H1 (cell line): ENCODE measurements at regions not wholly inside any gene's neighbourhood (a gene's known extent, or its start where the extent isn't known, plus 50 kb on each side); places are given as distances from the start of the nearest gene placed in this dataset.

Source experiments
- CTCF ChIA-PET: fragments of 300-600 bp; sonication (Branson Sonifier 250); formaldehyde crosslinking; loops from one replicate; lab custom pipeline; 2021; ENCODE audit not compliant: partially characterized antibody; lab: Charles Lee
- POLR2A ChIA-PET: fragments of 300-600 bp; sonication (Branson Sonifier 250); formaldehyde crosslinking; loops from one replicate; lab custom pipeline; 2021; ENCODE audit warnings: inconsistent platforms; ENCODE audit not compliant: partially characterized antibody; lab: Charles Lee
- DNase-seq, 2 experiments: peaks; one replicate each; pipeline versions ENCODE4 v3.0.0 to v3.0.0-alpha.2; 2010 to 2022; ENCODE audit warnings: low spot score in 2 of 2, low read depth in 1 of 2, mixed read lengths in 1 of 2
- FAIRE-seq: peaks from 2 replicates; lab custom pipeline; 2011; peaks lifted over from hg19 to GRCh38; lab: Jason Lieb, UNC
- H2AFZ ChIP-seq: 2 replicates; pipeline ENCODE4 v1.8.1; 2012; ENCODE audit warnings: low read length, inconsistent platforms
- H2AK5ac ChIP-seq: 2 replicates; pipeline ENCODE4 v1.6.1; 2013; ENCODE audit warnings: low read depth, low read length
- H2BK120ac ChIP-seq: replicated peaks from 2 replicates; pipeline ENCODE3; 2013; ENCODE audit warnings: low read depth, low read length, inconsistent platforms
- H2BK12ac ChIP-seq: 2 replicates; pipeline ENCODE4 v1.6.1; 2013; ENCODE audit warnings: low read depth, low read length
- H2BK15ac ChIP-seq: 2 replicates; pipeline ENCODE4 v1.6.1; 2013; ENCODE audit warnings: low read length
- H2BK20ac ChIP-seq: 2 replicates; pipeline ENCODE4 v1.6.1; 2013; ENCODE audit warnings: low read length
- H2BK5ac ChIP-seq: 2 replicates; pipeline ENCODE4 v1.6.1; 2013; ENCODE audit warnings: low read depth, low read length
- H3K14ac ChIP-seq: 2 replicates; pipeline ENCODE4 v1.6.1; 2013; ENCODE audit warnings: inconsistent platforms; ENCODE audit not compliant: insufficient read length
- H3K18ac ChIP-seq: 2 replicates; pipeline ENCODE4 v1.6.1; 2013; ENCODE audit warnings: low read length; ENCODE audit errors: extremely low read depth
- H3K23ac ChIP-seq: 2 replicates; pipeline ENCODE4 v1.6.1; 2013; ENCODE audit warnings: inconsistent platforms; ENCODE audit not compliant: insufficient read length
- H3K23me2 ChIP-seq: 2 replicates; pipeline ENCODE4 v1.6.1; 2013; ENCODE audit warnings: low read depth, low read length
- H3K27ac ChIP-seq: 2 replicates; pipeline ENCODE4 v1.6.1; 2011; ENCODE audit warnings: low read depth, low read length, inconsistent platforms
- H3K27me3 ChIP-seq, 4 experiments: replicated peaks in 1 of 4; 1 replicate in 1 of 4; 2 replicates in 3 of 4; pipeline versions ENCODE4 v1.6.1 to v1.8.1; 2011 to 2013; ENCODE audit warnings: low read length in 3 of 4, mild to moderate bottlenecking in 3 of 4, inconsistent platforms in 2 of 4, mixed read lengths in 2 of 4, moderate library complexity in 1 of 4; ENCODE audit not compliant: control insufficient read depth in 3 of 4, insufficient read depth in 3 of 4; ENCODE audit errors: extremely low read depth in 1 of 4
- H3K36me3 ChIP-seq, 4 experiments: 2 replicates each; pipeline versions ENCODE4 v1.6.1 to v1.8.1; 2011 to 2013; ENCODE audit warnings: mild to moderate bottlenecking in 4 of 4, low read length in 3 of 4, moderate library complexity in 2 of 4, control low read depth in 1 of 4, inconsistent platforms in 1 of 4; ENCODE audit not compliant: insufficient read depth in 4 of 4, control insufficient read depth in 2 of 4
- H3K4ac ChIP-seq: replicated peaks from 2 replicates; pipeline ENCODE3; 2013; ENCODE audit warnings: low read length, low read depth, mixed read lengths, inconsistent platforms; ENCODE audit not compliant: insufficient read length
- H3K4me1 ChIP-seq, 4 experiments: replicated peaks in 1 of 4; 1 replicate in 1 of 4; 2 replicates in 3 of 4; pipeline versions ENCODE4 v1.6.1 to v1.8.1; 2011 to 2013; ENCODE audit warnings: low read length in 3 of 4, inconsistent platforms in 2 of 4, mixed read lengths in 1 of 4; ENCODE audit not compliant: insufficient read depth in 4 of 4, control insufficient read depth in 3 of 4
- H3K4me2 ChIP-seq, 2 experiments: 2 replicates each; pipeline versions ENCODE4 v1.6.1 to v1.8.1; 2011 to 2013; ENCODE audit warnings: low read depth in 2 of 2, low read length in 2 of 2, control low read depth in 1 of 2, inconsistent platforms in 1 of 2, mild to moderate bottlenecking in 1 of 2; ENCODE audit not compliant: insufficient read depth in 1 of 2
- H3K4me3 ChIP-seq, 4 experiments: fragments of 200-600, 300-600 bp in 1 of 4; sonication (generic), shearing (Covaris generic), sonication (Bioruptor Twin) in 1 of 4; 2 replicates each; pipeline versions ENCODE4 v1.5.1 to v1.8.1; 2011 to 2016; ENCODE audit warnings: low read length in 4 of 4, low read depth in 3 of 4, control low read depth in 2 of 4, inconsistent platforms in 2 of 4, mild to moderate bottlenecking in 2 of 4, mixed read lengths in 1 of 4, moderate library complexity in 1 of 4; ENCODE audit not compliant: insufficient read depth in 2 of 4; ENCODE audit errors: extremely low read depth in 1 of 4
- H3K56ac ChIP-seq: replicated peaks from 2 replicates; pipeline ENCODE3; 2013; ENCODE audit warnings: low read depth, mild to moderate bottlenecking, mixed read lengths, low read length, inconsistent platforms; ENCODE audit not compliant: insufficient read length
- H3K79me1 ChIP-seq: 2 replicates; pipeline ENCODE4 v1.6.1; 2013; ENCODE audit warnings: low read depth, low read length, control low read depth
- H3K79me2 ChIP-seq, 2 experiments: 2 replicates each; pipeline versions ENCODE4 v1.6.1 to v1.8.1; 2012 to 2013; ENCODE audit warnings: low read length in 2 of 2, mild to moderate bottlenecking in 2 of 2, inconsistent platforms in 1 of 2; ENCODE audit not compliant: insufficient read depth in 2 of 2, control insufficient read depth in 1 of 2
- H3K9ac ChIP-seq, 4 experiments: replicated peaks in 1 of 4; 1 replicate in 1 of 4; 2 replicates in 3 of 4; pipeline versions ENCODE4 v1.6.1 to v1.8.1; 2011 to 2013; ENCODE audit warnings: low read depth in 3 of 4, low read length in 3 of 4, control low read depth in 2 of 4, mild to moderate bottlenecking in 2 of 4, moderate library complexity in 2 of 4, inconsistent platforms in 1 of 4; ENCODE audit errors: extremely low read depth in 1 of 4
- H3K9me3 ChIP-seq, 2 experiments: 2 replicates each; pipeline versions ENCODE4 v1.6.1 to v1.8.1; 2012 to 2013; ENCODE audit warnings: mild to moderate bottlenecking in 2 of 2, moderate library complexity in 2 of 2, control low read depth in 1 of 2, inconsistent platforms in 1 of 2, low read depth in 1 of 2, low read length in 1 of 2, mixed read lengths in 1 of 2; ENCODE audit not compliant: insufficient read depth in 2 of 2
- H4K20me1 ChIP-seq, 2 experiments: replicated peaks in 1 of 2; 2 replicates each; pipeline versions ENCODE3 to v1.8.1; 2011 to 2013; ENCODE audit warnings: inconsistent platforms in 2 of 2, low read length in 2 of 2, mild to moderate bottlenecking in 1 of 2; ENCODE audit not compliant: insufficient read depth in 2 of 2, control insufficient read depth in 1 of 2
- H4K5ac ChIP-seq: 2 replicates; pipeline ENCODE4 v1.6.1; 2013; ENCODE audit warnings: low read length, low read depth, mixed read lengths, inconsistent platforms; ENCODE audit not compliant: insufficient read length
- H4K8ac ChIP-seq: 2 replicates; pipeline ENCODE4 v1.8.0; 2013; ENCODE audit warnings: mild to moderate bottlenecking, moderate library complexity, low read length, inconsistent platforms; ENCODE audit not compliant: insufficient read depth; ENCODE audit errors: extremely low read depth
- H4K91ac ChIP-seq: replicated peaks from 2 replicates; pipeline ENCODE3; 2013; ENCODE audit warnings: low read length, mixed read lengths, inconsistent platforms; ENCODE audit not compliant: insufficient read length
- ATF3 ChIP-seq: IDR thresholded peaks from 2 replicates; pipeline ENCODE4 v1.6.1; 2011; ENCODE audit warnings: low read depth, mild to moderate bottlenecking, low read length; ENCODE audit not compliant: insufficient read depth
- RAD21 ChIP-seq, 2 experiments: IDR thresholded peaks in 1 of 2; conservative IDR thresholded peaks in 1 of 2; 2 replicates each; pipeline ENCODE4 v1.6.1; 2011; ENCODE audit warnings: low read depth in 2 of 2, low read length in 2 of 2, improper control_type of control experiment in 1 of 2, inconsistent platforms in 1 of 2, mild to moderate bottlenecking in 1 of 2, moderate library complexity in 1 of 2
- TBP ChIP-seq: IDR thresholded peaks from 2 replicates; pipeline ENCODE4 v1.6.1; 2011; ENCODE audit warnings: low read depth, low read length, improper control_type of control experiment
- WGBS, 2 experiments: shearing (Covaris generic) in 1 of 2; methylation state at CpG; one replicate each; pipeline versions ENCODE4 v1.1.6 to v1.1.7; 2013 to 2015; ENCODE audit warnings: low lambda C conversion rate in 2 of 2, mixed read lengths in 2 of 2, inconsistent platforms in 1 of 2, low coverage in 1 of 2, missing lambda C conversion rate in 1 of 2; ENCODE audit not compliant: insufficient replicate concordance in 2 of 2, insufficient coverage in 1 of 2, insufficient read length in 1 of 2; ENCODE audit errors: extremely low coverage in 1 of 2, missing lambda C conversion rate in 1 of 2; 5-methylcytosine and 5-hydroxymethylcytosine counted together
- TF ChIP-seq, protein P1 (sequence below), 3 experiments: IDR thresholded peaks; 1 replicate in 2 of 3; 2 replicates in 1 of 3; pipeline versions ENCODE4 v1.5.1 to v1.6.1; 2011; ENCODE audit warnings: low read length in 3 of 3, mild to moderate bottlenecking in 3 of 3, inconsistent platforms in 2 of 3, low read depth in 1 of 3, moderate library complexity in 1 of 3; ENCODE audit not compliant: insufficient read depth in 1 of 3; ENCODE audit errors: control extremely low read depth in 1 of 3
- TF ChIP-seq, protein P2 (sequence below): IDR thresholded peaks from 2 replicates; pipeline ENCODE4 v1.6.1; 2012; ENCODE audit warnings: inconsistent platforms

GRCh38 chr22:22745225-22746060 is 101.0 kb downstream of the GGTLC2 start:
- Histone ChIP-seq H3K27me3 (peaks cover 2 to 31% (median 21%) of the 10 kb centered on the region in 4 experiments; a peak in 5 of 7 replicates), H3K4me2 (no peak overlapping the region), H2BK120ac (no peak overlapping the region), H3K79me1 (no peaks in the 10 kb centered on the region; the same call in 1 of the 2 replicates), H2BK12ac (no peak overlapping the region), H2AK5ac (no peak overlapping the region), H3K36me3 (no peaks in the 10 kb centered on the region)
- TF ChIP-seq ATF3 (no peak), RAD21 (IDR thresholded peaks at IDR 0.05 in 1 of 2, conservative IDR thresholded peaks at IDR 0.05 in 1 of 2; ENCODE audit: low read depth in 2 of 2, low read length in 2 of 2) (peak; percentile 41 to 45), TBP (no peak)
- TF ChIP-seq, protein P1, sequence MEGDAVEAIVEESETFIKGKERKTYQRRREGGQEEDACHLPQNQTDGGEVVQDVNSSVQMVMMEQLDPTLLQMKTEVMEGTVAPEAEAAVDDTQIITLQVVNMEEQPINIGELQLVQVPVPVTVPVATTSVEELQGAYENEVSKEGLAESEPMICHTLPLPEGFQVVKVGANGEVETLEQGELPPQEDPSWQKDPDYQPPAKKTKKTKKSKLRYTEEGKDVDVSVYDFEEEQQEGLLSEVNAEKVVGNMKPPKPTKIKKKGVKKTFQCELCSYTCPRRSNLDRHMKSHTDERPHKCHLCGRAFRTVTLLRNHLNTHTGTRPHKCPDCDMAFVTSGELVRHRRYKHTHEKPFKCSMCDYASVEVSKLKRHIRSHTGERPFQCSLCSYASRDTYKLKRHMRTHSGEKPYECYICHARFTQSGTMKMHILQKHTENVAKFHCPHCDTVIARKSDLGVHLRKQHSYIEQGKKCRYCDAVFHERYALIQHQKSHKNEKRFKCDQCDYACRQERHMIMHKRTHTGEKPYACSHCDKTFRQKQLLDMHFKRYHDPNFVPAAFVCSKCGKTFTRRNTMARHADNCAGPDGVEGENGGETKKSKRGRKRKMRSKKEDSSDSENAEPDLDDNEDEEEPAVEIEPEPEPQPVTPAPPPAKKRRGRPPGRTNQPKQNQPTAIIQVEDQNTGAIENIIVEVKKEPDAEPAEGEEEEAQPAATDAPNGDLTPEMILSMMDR (IDR thresholded peaks at IDR 0.05; ENCODE audit: control extremely low read depth in 1 of 3, insufficient read depth in 1 of 3, low read depth in 1 of 3, low read length in 3 of 3): peak; percentile 57 to 72 (median 59)
- TF ChIP-seq, protein P2, sequence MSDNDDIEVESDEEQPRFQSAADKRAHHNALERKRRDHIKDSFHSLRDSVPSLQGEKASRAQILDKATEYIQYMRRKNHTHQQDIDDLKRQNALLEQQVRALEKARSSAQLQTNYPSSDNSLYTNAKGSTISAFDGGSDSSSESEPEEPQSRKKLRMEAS: no peak
- TF ChIP-seq, all 59 proteins: peak for 2
- no peak overlapping the region for H3K14ac ChIP-seq
- CTCF ChIA-PET: interaction anchor here (0.6 to 1.1 kb wide), 3 partner anchors 10 to 25 kb away, joined by 3 read pairs; no protein-coding TSS in a partner anchor
- no peak overlapping the region for H3K18ac ChIP-seq
- H3K4me1 ChIP-seq: no peaks in the 10 kb centered on the region; a peak in 1 of 7 replicates
- H3K56ac ChIP-seq: no peak overlapping the region
- peak in 1 of 2 experiments; percentile 71 for DNase-seq
- H3K27ac ChIP-seq: no peak overlapping the region
- H4K20me1 ChIP-seq: peaks cover 0 to 1% of the 10 kb centered on the region in 2 experiments
- H2BK20ac ChIP-seq: no peak overlapping the region
- H3K9ac ChIP-seq: no peak overlapping the region
- POLR2A ChIA-PET: no interaction called here
- no peak overlapping the region for H4K8ac ChIP-seq
- H2BK15ac ChIP-seq: no peak overlapping the region
- H4K5ac ChIP-seq: no peak overlapping the region
- 77% methylated on average over 8 of the region's 8 CpGs; no CpG with 5 or more reads in 1 of the 2 experiments for WGBS, 2 experiments
- H3K4ac ChIP-seq: no peak overlapping the region
- no peak overlapping the region for H2AFZ ChIP-seq
- H3K23ac ChIP-seq: no peak overlapping the region
- no peak overlapping the region for H2BK5ac ChIP-seq
- no peaks in the 10 kb centered on the region for H3K79me2 ChIP-seq
- no peaks in the 10 kb centered on the region for H3K23me2 ChIP-seq
- no peak for FAIRE-seq
- H4K91ac ChIP-seq: no peak overlapping the region
- H3K9me3 ChIP-seq: peaks cover 15 to 38% of the 10 kb centered on the region in 2 experiments; a peak in 3 of 4 replicates
- H3K4me3 ChIP-seq: no peak overlapping the region
